A549 (cell line): ENCODE measurements at regions not wholly inside any gene's neighbourhood (a gene's known extent, or its start where the extent isn't known, plus 50 kb on each side); places are given as distances from the start of the nearest gene placed in this dataset.

Source experiments
- ATAC-seq, 2 experiments: fragments of 200-7000 bp in 1 of 2; fragments of >200 bp in 1 of 2; cut with Nextera tagmentation in 1 of 2; cut with Tn5 transposase in 1 of 2; 3 replicates each; pipeline versions ENCODE4 v1.8.0 to v1.9.1; 2018 to 2020; ENCODE audit warnings: mild to moderate bottlenecking in 1 of 2, moderate library complexity in 1 of 2
- CTCF ChIA-PET: fragments of 300-600 bp; sonication (Branson Sonifier 250); formaldehyde crosslinking; extraction: SDS; loops from one replicate; lab custom pipeline; 2021; ENCODE audit warnings: antibody characterized with exemption, inconsistent platforms; lab: Yijun Ruan, JAX
- POLR2A ChIA-PET: fragments of 350-600 bp; formaldehyde crosslinking; extraction: SDS; loops from one replicate; lab custom pipeline; 2021; ENCODE audit warnings: antibody characterized with exemption, inconsistent platforms; lab: Yijun Ruan, JAX
- DNase-seq, 2 experiments: peaks; one replicate each; pipeline versions ENCODE4 v3.0.0 to v3.0.0-alpha.2; 2011 to 2016; ENCODE audit warnings: low read depth in 1 of 2, low spot score in 1 of 2
- FAIRE-seq: peaks from 2 replicates; lab custom pipeline; 2011; peaks lifted over from hg19 to GRCh38; lab: Jason Lieb, UNC
- H3K27ac ChIP-seq, 2 experiments: fragments of >200 bp; sonication (Bioruptor Twin); formaldehyde crosslinking; 3 replicates each; pipeline ENCODE4 v1.5.1; 2016 to 2017
- H3K4me1 ChIP-seq: fragments of >200 bp; sonication (Bioruptor Twin); formaldehyde crosslinking; 3 replicates; pipeline ENCODE4 v1.6.1; 2016
- H3K4me2 ChIP-seq: fragments of >200 bp; sonication (Bioruptor Twin); formaldehyde crosslinking; 3 replicates; pipeline ENCODE4 v1.6.1; 2016
- H3K4me3 ChIP-seq: fragments of >200 bp; sonication (Bioruptor Twin); formaldehyde crosslinking; 3 replicates; pipeline ENCODE4 v1.5.1; 2016
- H3K9me3 ChIP-seq: fragments of >200 bp; sonication (Bioruptor Twin); formaldehyde crosslinking; 3 replicates; pipeline ENCODE4 v1.6.1; 2016
- CBX2 ChIP-seq: fragments of 200-600 bp; sonication (generic); IDR thresholded peaks from 2 replicates; pipeline ENCODE4 v1.6.1; 2016; ENCODE audit warnings: low read depth, mild to moderate bottlenecking, borderline replicate concordance
- CEBPB ChIP-seq, 2 experiments: fragments of >200 bp in 1 of 2; sonication (Bioruptor Twin) in 1 of 2; formaldehyde crosslinking in 1 of 2; IDR thresholded peaks; 2 replicates each; pipeline ENCODE4 v1.6.1; 2012 to 2016
- EHF ChIP-seq: fragments of 250-450 bp; sonication (Bioruptor Pico); IDR thresholded peaks from 2 replicates; pipeline ENCODE4 v1.5.0; 2020; ENCODE audit warnings: mild to moderate bottlenecking
- EHMT2 ChIP-seq: fragments of 200-600 bp; sonication (generic); IDR thresholded peaks from 2 replicates; pipeline ENCODE4 v1.6.1; 2016; ENCODE audit warnings: antibody characterized with exemption, low read depth, mild to moderate bottlenecking, moderate library complexity
- FOXS1 ChIP-seq: fragments of 250-450 bp; sonication (Bioruptor Pico); IDR thresholded peaks from 2 replicates; pipeline ENCODE4 v1.5.0; 2020; ENCODE audit warnings: mild to moderate bottlenecking, moderate library complexity
- HEYL ChIP-seq: fragments of 250-450 bp; sonication (Bioruptor Pico); IDR thresholded peaks from 2 replicates; pipeline ENCODE4 v1.8.0; 2021; ENCODE audit warnings: mild to moderate bottlenecking, moderate library complexity
- JUN ChIP-seq, 2 experiments: fragments of >200 bp; sonication (Bioruptor Twin); formaldehyde crosslinking; IDR thresholded peaks; 2 replicates in 1 of 2; 3 replicates in 1 of 2; pipeline ENCODE4 v1.6.1; 2016 to 2017
- KDM1A ChIP-seq: fragments of 200-600 bp; sonication (generic); IDR thresholded peaks from 2 replicates; pipeline ENCODE4 v1.6.1; 2016; ENCODE audit warnings: low read depth, mild to moderate bottlenecking
- MAZ ChIP-seq: fragments of 150-350 bp; IDR thresholded peaks from 2 replicates; pipeline ENCODE4 v1.6.1; 2014; ENCODE audit warnings: antibody characterized with exemption, low read depth, low read length, borderline replicate concordance
- NFE2L2 ChIP-seq: fragments of 150-350 bp; conservative IDR thresholded peaks from 2 replicates; pipeline ENCODE4 v1.6.1; 2014; ENCODE audit warnings: low read length
- NPAS2 ChIP-seq: fragments of 250-450 bp; sonication (Bioruptor Pico); IDR thresholded peaks from 2 replicates; pipeline ENCODE4 v1.8.0; 2022; ENCODE audit warnings: mild to moderate bottlenecking, moderate library complexity, borderline replicate concordance
- NR3C1 ChIP-seq: fragments of >200 bp; sonication (Bioruptor Twin); formaldehyde crosslinking; IDR thresholded peaks from 3 replicates; pipeline ENCODE4 v1.6.1; 2017
- RAD21 ChIP-seq, 2 experiments: fragments of >200 bp in 1 of 2; sonication (Bioruptor Twin) in 1 of 2; formaldehyde crosslinking in 1 of 2; IDR thresholded peaks in 1 of 2; conservative IDR thresholded peaks in 1 of 2; 2 replicates in 1 of 2; 3 replicates in 1 of 2; pipeline ENCODE4 v1.6.1; 2012 to 2018; ENCODE audit warnings: inconsistent platforms in 1 of 2
- RCOR1 ChIP-seq: fragments of 150-350 bp; IDR thresholded peaks from 2 replicates; pipeline ENCODE4 v1.6.1; 2014; ENCODE audit warnings: antibody characterized with exemption, low read length, low read depth
- SMC3 ChIP-seq: fragments of >200 bp; sonication (Bioruptor Twin); formaldehyde crosslinking; IDR thresholded peaks from 3 replicates; pipeline ENCODE4 v1.6.1; 2018; ENCODE audit warnings: inconsistent platforms
- TFCP2L1 ChIP-seq: fragments of 250-450 bp; sonication (Bioruptor Pico); IDR thresholded peaks from 2 replicates; pipeline ENCODE4 v1.5.0; 2021; ENCODE audit warnings: mild to moderate bottlenecking
- ZSCAN20 ChIP-seq: fragments of 250-450 bp; sonication (Bioruptor Pico); IDR thresholded peaks from 2 replicates; pipeline ENCODE4 v1.8.0; 2022; ENCODE audit warnings: mild to moderate bottlenecking, moderate library complexity
- WGBS: methylation state at CpG from one replicate; pipeline ENCODE4 v1.1.6; 2017; ENCODE audit errors: missing lambda C conversion rate; 5-methylcytosine and 5-hydroxymethylcytosine counted together
- TF ChIP-seq, protein P1 (sequence below): fragments of >200 bp; sonication (Bioruptor Twin); formaldehyde crosslinking; IDR thresholded peaks from 3 replicates; pipeline ENCODE4 v1.6.1; 2016
- TF ChIP-seq, protein P2 (sequence below): IDR thresholded peaks from 2 replicates; pipeline ENCODE4 v1.6.1; 2012
- TF ChIP-seq, protein P3 (sequence below): fragments of >200 bp; sonication (Bioruptor Twin); formaldehyde crosslinking; IDR thresholded peaks from 3 replicates; pipeline ENCODE4 v1.5.1; 2016

DNA sequence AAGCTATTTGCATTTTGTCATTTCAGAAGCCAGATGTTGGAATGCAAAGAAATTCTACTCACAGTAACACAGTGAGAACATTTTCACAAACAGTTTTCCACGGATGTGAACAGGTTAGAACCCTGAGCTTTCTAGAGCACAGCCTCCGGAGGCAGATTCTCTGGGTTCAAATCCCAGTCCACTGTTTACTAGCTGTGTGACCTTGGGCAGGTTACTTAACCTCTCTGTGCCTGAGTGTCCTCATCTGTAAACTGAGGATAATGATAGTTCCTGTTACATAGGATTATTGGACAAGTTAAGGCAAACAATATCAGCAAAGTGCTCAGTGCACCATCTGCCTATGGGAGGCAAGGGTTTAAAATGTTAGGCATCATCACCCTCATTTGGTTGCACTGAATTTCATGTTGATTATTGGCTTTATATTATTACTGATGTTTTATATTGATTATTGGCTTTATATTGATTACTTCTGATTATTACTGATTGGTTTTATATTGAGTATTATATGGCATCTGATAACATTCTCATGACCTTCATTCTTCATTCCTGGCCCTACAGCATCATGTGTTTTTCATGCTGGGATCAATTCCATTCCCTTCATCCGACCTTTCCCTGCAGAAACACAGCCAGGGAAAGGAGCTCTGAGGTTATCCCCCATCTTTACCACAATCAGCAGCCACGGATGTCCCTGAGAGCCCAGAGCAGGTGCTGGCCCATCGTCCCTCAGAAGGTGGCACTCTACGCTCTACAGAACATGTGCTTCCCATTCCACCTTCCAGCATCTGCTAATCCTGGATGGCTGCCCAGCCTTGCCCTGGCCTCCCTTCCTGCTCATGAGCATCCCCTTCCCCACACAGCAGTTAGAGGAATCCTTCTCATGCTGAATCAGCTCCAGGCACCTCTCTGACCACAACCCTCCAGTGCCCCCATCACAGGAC is 283.1 kb downstream of the PREX1 start:
- 13% methylated on average over 6 of the region's 6 CpGs for WGBS
- H3K4me1 ChIP-seq: no peaks in the 10 kb centered on the region; the same call in 2 of the 3 replicates
- DNase-seq (no peak), FAIRE-seq (no peak)
- no peak for TF ChIP-seq HEYL (CRISPR knock-in tag)
- TF ChIP-seq, protein P1, sequence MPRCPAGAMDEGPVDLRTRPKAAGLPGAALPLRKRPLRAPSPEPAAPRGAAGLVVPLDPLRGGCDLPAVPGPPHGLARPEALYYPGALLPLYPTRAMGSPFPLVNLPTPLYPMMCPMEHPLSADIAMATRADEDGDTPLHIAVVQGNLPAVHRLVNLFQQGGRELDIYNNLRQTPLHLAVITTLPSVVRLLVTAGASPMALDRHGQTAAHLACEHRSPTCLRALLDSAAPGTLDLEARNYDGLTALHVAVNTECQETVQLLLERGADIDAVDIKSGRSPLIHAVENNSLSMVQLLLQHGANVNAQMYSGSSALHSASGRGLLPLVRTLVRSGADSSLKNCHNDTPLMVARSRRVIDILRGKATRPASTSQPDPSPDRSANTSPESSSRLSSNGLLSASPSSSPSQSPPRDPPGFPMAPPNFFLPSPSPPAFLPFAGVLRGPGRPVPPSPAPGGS: no peak
- TF ChIP-seq CBX2: no peak
- no peak for TF ChIP-seq CEBPB (IDR thresholded peaks at IDR 0.05)
- TF ChIP-seq, protein P2, sequence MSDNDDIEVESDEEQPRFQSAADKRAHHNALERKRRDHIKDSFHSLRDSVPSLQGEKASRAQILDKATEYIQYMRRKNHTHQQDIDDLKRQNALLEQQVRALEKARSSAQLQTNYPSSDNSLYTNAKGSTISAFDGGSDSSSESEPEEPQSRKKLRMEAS: no peak
- no peak for TF ChIP-seq TFCP2L1 (CRISPR knock-in tag)
- TF ChIP-seq, all 56 proteins: peak for 0
- Histone ChIP-seq H3K4me2 (no peak overlapping the region), H3K4me3 (no peak overlapping the region), H3K27ac (no peak overlapping the region), H3K9me3 (0 out of 3 replicates have a peak, but pooled peaks cover 8% of the 10 kb centered on the region)
- ChIA-PET CTCF (interaction anchor here (1.4 kb wide), 1 partner anchor 76 kb away, joined by 7 read pairs; no protein-coding TSS in a partner anchor), POLR2A (no interaction called here)
- peak; percentile 44 to 52; a peak in 3 of 6 replicates for ATAC-seq

DNA sequence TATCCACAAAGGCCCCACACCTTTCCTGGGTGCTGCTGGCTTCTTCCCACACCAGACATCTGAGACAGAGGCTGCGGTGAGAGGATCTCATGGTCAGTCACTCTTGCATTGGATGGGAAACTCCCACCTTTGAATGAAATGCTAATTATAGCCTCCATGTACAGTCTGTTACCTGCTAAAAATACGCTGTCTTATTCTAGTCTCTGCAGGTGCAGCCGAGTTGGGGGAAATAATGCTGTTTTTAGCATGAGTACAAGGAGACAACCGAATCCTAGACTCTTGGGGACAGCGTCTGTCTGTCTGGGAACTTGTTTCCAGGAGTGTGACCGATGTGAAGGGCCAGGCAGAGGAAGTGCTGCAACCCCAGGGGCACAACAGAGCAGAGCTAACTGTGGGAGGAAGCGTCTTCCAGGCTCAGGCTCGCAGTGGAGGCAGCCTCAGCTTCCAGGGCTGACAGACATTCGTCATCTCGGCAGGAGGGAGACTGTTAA is 286.2 kb downstream of the PREX1 start:
- no peak for ATAC-seq
- 36% methylated on average over 8 of the region's 10 CpGs for WGBS
- no peak overlapping the region for H3K4me3 ChIP-seq
- TF ChIP-seq NFE2L2 (no peak), EHMT2 (no peak), NPAS2 (no peak), ZSCAN20 (no peak), SMC3 (no peak), FOXS1 (no peak), EHF (CRISPR knock-in tag) (no peak), RAD21 (conservative IDR thresholded peaks at IDR 0.05 in 1 of 2, IDR thresholded peaks at IDR 0.05 in 1 of 2) (no peak), NR3C1 (no peak), HEYL (CRISPR knock-in tag) (no peak), JUN (IDR thresholded peaks at IDR 0.05) (no peak)
- no peak overlapping the region for H3K4me2 ChIP-seq
- ChIA-PET POLR2A (no interaction called here), CTCF (no interaction called here)
- no peak overlapping the region; a peak in 1 of 6 replicates for H3K27ac ChIP-seq
- DNase-seq: no peak
- H3K4me1 ChIP-seq: peaks cover 20% of the 10 kb centered on the region
- H3K9me3 ChIP-seq: 0 out of 3 replicates have a peak, but pooled peaks cover 8% of the 10 kb centered on the region
- no peak for FAIRE-seq

DNA sequence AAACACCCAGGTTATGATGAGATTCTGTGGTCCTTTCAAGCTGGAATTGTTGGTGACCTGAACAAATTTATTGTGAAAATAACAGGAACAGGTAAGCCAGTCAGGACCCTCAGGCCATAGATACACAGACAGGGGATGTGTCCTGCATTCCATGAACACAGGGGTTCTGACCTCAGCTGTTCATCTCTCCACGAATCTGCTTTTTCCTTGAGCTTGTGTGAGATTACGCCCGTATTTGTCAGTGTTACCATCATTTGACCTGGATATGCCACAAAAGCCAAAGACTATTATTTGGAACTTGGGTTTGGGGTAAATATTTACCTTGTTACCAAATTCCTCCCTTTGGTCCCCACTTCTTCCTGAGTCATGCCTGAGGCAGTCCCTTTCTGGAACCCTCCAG is 288.9 kb downstream of the PREX1 start:
- Histone ChIP-seq H3K4me2 (peak overlapping the region; percentile 66), H3K27ac (peak overlapping the region; percentile 42 to 75), H3K4me3 (no peak overlapping the region), H3K4me1 (peaks cover 20% of the 10 kb centered on the region), H3K9me3 (0 out of 3 replicates have a peak, but pooled peaks cover 8% of the 10 kb centered on the region)
- ATAC-seq: peak in 1 of 2 experiments; percentile 50; a peak in 3 of 6 replicates
- 20% methylated on average over 3 of the region's 3 CpGs for WGBS
- no peak for DNase-seq
- ChIA-PET POLR2A (interaction anchor here (0.5 kb wide), 1 partner anchor 644 kb away, joined by 6 read pairs; no protein-coding TSS in a partner anchor), CTCF (interaction anchor here (0.7 to 2.9 kb wide), 5 partner anchors 9 to 860 kb away, joined by 3 to 15 read pairs (median 4); no protein-coding TSS in a partner anchor)
- TF ChIP-seq JUN (IDR thresholded peaks at IDR 0.05) (no peak), KDM1A (no peak), FOXS1 (no peak), NFE2L2 (no peak), NR3C1 (no peak), MAZ (no peak), EHF (CRISPR knock-in tag) (no peak), RCOR1 (no peak)
- TF ChIP-seq, protein P3, sequence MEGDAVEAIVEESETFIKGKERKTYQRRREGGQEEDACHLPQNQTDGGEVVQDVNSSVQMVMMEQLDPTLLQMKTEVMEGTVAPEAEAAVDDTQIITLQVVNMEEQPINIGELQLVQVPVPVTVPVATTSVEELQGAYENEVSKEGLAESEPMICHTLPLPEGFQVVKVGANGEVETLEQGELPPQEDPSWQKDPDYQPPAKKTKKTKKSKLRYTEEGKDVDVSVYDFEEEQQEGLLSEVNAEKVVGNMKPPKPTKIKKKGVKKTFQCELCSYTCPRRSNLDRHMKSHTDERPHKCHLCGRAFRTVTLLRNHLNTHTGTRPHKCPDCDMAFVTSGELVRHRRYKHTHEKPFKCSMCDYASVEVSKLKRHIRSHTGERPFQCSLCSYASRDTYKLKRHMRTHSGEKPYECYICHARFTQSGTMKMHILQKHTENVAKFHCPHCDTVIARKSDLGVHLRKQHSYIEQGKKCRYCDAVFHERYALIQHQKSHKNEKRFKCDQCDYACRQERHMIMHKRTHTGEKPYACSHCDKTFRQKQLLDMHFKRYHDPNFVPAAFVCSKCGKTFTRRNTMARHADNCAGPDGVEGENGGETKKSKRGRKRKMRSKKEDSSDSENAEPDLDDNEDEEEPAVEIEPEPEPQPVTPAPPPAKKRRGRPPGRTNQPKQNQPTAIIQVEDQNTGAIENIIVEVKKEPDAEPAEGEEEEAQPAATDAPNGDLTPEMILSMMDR: no peak
- FAIRE-seq: no peak
